NT2/D1 (cell line): ENCODE measurements at regions not wholly inside any gene's neighbourhood (a gene's known extent, or its start where the extent isn't known, plus 50 kb on each side); places are given as distances from the start of the nearest gene placed in this dataset.

Experiments used
- DNase-seq: peaks from one replicate; pipeline ENCODE4 v3.0.0-alpha.2; 2011; ENCODE audit warnings: low read depth, low spot score
- H3K27me3 ChIP-seq: 2 replicates; pipeline ENCODE4 v1.6.0; 2011; ENCODE audit warnings: mild to moderate bottlenecking; ENCODE audit not compliant: insufficient read length, insufficient read depth
- H3K36me3 ChIP-seq: 2 replicates; pipeline ENCODE4 v1.6.1; 2011; ENCODE audit warnings: mild to moderate bottlenecking, low read length, mixed read lengths; ENCODE audit not compliant: insufficient read depth, insufficient read length
- H3K4me1 ChIP-seq: 2 replicates; pipeline ENCODE4 v1.5.1; 2011; ENCODE audit not compliant: insufficient read depth, insufficient read length
- H3K4me3 ChIP-seq: 2 replicates; pipeline ENCODE4 v1.5.1; 2011; ENCODE audit warnings: low read depth; ENCODE audit not compliant: insufficient read length
- H3K9ac ChIP-seq: 2 replicates; pipeline ENCODE4 v1.6.0; 2011; ENCODE audit warnings: low read depth; ENCODE audit not compliant: insufficient read length
- H3K9me3 ChIP-seq: 2 replicates; pipeline ENCODE4 v1.5.1; 2011; ENCODE audit warnings: mild to moderate bottlenecking, low read length; ENCODE audit not compliant: insufficient read depth
- SUZ12 ChIP-seq: IDR thresholded peaks from 2 replicates; pipeline ENCODE4 v1.6.1; 2011; ENCODE audit not compliant: insufficient read length, insufficient read depth; ENCODE audit errors: extremely low read depth
- YY1 ChIP-seq: IDR thresholded peaks from 2 replicates; pipeline ENCODE4 v1.6.1; 2011; ENCODE audit not compliant: insufficient read length, insufficient read depth
- ZNF274 ChIP-seq: IDR thresholded peaks from 2 replicates; pipeline ENCODE4 v1.6.1; 2011; ENCODE audit warnings: mild to moderate bottlenecking, low read depth, low read length

DNA sequence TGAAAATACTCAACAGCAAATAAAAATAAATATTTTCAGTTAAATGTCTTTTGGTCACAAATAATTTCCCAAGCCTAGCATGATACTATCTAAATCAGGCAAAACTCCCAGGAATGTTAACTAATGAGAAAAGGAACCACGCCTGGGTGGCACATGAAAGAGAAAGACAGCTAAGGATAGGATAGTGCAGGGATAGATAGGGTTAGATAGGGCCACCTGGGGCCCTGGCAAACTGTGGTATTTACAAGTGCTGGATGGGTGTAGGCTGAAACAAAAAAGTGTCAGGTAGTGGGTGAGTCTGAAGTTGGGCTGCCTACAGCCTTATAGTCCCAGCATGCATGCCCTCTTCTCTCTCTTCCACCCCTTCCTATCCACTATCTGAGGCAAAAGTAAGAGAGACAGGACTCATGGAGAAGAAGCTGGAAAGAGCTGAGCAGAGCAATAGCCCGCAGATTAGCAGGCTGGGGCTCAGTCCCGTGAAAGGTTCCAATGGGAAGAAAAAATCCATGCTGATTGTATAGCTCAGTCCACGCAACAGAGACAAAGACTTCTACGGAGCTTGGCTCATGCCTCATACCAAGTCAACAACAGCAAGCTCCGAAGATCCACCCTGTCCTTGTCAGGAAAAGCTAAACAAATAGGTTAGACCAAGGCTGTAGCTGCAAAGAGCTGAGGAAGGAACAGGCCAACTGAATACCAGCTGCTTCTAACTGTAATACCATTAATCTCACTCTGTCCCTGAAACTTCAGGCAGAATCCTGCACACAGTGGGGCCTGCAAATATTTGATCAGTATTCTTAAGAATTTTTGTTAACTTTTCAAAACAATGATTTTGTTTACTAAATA is 342.1 kb upstream of the ATP11B start:
- Histone ChIP-seq H3K9me3 (peaks cover 11% of the 10 kb centered on the region), H3K4me3 (no peak overlapping the region), H3K27me3 (no peaks in the 10 kb centered on the region), H3K9ac (no peak overlapping the region), H3K36me3 (no peaks in the 10 kb centered on the region), H3K4me1 (peaks cover 3% of the 10 kb centered on the region)
- TF ChIP-seq ZNF274 (no peak), YY1 (no peak), SUZ12 (no peak)
- DNase-seq: no peak

DNA sequence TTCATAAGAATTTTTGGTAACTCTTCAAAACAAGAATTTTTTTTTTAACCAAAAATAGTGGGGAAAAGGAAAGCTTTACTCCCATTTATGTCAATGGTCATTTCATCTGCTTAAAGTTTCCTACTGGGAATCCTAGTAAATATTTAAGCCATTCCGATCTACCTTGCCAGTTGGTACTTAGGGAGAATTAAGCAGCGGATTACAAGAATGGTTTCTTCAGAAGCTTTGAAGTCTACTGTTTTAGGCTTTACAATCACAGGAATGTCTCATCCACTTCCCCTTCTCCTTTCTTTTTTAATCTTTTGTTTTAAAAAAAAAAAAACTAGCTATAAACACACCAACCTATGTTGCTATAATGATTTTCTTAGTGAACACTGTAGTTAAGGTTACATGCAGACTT is 341.4 kb upstream of the ATP11B start:
- H3K4me1 ChIP-seq: peaks cover 3% of the 10 kb centered on the region
- no peak overlapping the region for H3K9ac ChIP-seq
- H3K36me3 ChIP-seq: no peaks in the 10 kb centered on the region
- H3K9me3 ChIP-seq: peaks cover 11% of the 10 kb centered on the region
- TF ChIP-seq SUZ12: no peak
- no peak for TF ChIP-seq ZNF274
- no peak for TF ChIP-seq YY1
- no peak for DNase-seq
- no peak overlapping the region for H3K4me3 ChIP-seq
- H3K27me3 ChIP-seq: no peaks in the 10 kb centered on the region

DNA sequence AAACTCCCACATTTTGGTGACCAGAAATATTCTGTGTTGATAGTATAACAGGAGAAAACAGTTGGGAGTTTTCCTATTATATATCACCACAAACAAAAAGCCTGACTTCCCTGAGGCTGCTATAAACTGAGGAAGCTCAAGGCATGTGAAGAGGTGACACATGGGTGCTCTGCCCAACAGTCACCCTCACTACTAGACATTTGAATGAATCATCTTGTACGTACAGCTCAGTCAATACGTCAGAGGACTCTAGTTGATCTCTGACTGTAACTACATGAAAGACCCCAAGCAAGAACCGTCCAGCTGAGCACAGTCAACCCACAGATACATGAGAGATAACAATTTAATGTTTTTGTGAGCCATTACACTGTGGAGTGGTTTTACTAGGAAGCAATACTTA is 338.3 kb upstream of the ATP11B start:
- H3K4me3 ChIP-seq: no peak overlapping the region
- peaks cover 11% of the 10 kb centered on the region for H3K9me3 ChIP-seq
- no peak for TF ChIP-seq ZNF274
- TF ChIP-seq SUZ12: no peak
- no peaks in the 10 kb centered on the region for H3K36me3 ChIP-seq
- H3K27me3 ChIP-seq: no peaks in the 10 kb centered on the region
- H3K9ac ChIP-seq: no peak overlapping the region
- H3K4me1 ChIP-seq: peaks cover 3% of the 10 kb centered on the region
- DNase-seq: no peak

DNA sequence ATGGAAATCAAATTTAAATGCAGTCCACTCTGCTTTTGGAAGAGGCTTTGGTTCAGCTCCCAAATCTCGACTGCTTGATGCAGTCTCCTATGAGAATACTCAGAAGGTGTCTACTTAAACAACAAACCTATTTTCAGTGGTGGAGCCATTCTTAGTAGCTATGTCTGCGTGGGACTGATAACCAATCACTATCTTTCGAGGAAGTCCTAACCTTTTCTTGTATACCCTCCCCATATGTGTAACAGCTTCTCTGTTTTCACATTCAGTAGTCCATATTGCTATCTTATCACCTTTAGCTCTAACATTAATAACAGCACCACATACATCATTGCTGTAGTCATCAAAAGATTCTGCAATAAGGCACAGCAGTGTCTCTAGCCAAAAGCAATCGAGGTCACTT is 333.0 kb upstream of the ATP11B start:
- TF ChIP-seq SUZ12 (no peak), YY1 (no peak), ZNF274 (no peak)
- DNase-seq: no peak
- Histone ChIP-seq H3K4me1 (no peaks in the 10 kb centered on the region), H3K36me3 (no peaks in the 10 kb centered on the region), H3K4me3 (no peak overlapping the region), H3K9ac (no peak overlapping the region), H3K27me3 (no peaks in the 10 kb centered on the region), H3K9me3 (peaks cover 4% of the 10 kb centered on the region)

DNA sequence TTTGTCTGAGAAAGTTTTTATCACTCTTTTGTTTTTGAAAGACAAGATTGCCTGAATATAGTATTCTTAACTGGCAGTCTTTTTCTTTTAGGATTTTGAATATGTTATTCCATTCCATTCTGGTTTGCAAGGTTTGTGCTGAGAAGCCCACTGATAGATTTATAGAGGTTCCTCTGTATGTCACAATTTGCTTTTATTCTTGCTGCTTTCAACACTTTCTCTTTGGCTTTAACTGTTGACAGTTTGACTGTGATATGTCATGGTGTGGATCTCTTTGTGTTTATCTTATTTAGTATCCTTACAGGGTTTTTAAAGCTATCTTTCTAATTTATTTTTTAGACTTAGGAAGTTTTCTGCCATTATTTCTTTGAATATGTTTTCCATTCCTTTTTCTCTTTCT is 331.2 kb upstream of the ATP11B start:
- H3K27me3 ChIP-seq: no peaks in the 10 kb centered on the region
- H3K4me1 ChIP-seq: no peaks in the 10 kb centered on the region
- H3K9ac ChIP-seq: no peak overlapping the region
- H3K36me3 ChIP-seq: no peaks in the 10 kb centered on the region
- no peaks in the 10 kb centered on the region; the same call in 1 of the 2 replicates for H3K9me3 ChIP-seq
- no peak for TF ChIP-seq SUZ12
- no peak for TF ChIP-seq ZNF274
- no peak for TF ChIP-seq YY1
- no peak for DNase-seq
- no peak overlapping the region for H3K4me3 ChIP-seq

DNA sequence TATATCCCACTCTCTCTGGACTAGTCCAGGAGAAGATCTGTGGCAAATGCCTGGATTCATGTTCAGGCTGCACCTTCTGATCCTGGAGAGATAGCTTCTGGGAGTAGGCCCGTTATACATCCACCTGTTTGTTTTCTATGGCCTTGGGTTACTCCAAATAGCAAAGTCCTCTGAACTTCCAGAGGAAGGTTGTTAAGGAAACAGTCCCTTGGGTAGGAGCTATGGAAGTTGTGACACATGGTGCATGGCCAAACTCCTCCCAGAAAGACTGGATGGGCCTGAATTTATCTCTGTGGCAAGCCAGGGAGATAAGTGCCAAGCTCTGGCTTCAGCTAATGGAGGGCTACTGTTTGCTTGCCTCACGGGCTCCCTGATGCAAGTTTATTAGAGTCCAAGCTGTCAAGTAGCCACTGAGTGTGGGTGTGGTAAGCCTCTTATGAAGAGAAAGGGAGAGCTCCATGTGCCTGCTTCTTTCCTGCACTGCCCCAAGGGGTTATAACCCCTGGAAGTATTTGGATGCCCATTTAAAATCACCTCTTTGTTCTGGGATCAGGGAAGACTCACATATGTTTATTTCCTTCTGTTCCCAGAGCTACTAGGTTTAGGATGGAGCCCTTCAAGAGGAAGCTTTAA is 328.7 kb upstream of the ATP11B start:
- no peaks in the 10 kb centered on the region for H3K36me3 ChIP-seq
- TF ChIP-seq SUZ12 (no peak), ZNF274 (no peak), YY1 (no peak)
- H3K4me3 ChIP-seq: no peak overlapping the region
- H3K4me1 ChIP-seq: no peaks in the 10 kb centered on the region
- H3K27me3 ChIP-seq: no peaks in the 10 kb centered on the region
- no peaks in the 10 kb centered on the region; the same call in 1 of the 2 replicates for H3K9me3 ChIP-seq
- peak; percentile 13 for DNase-seq
- no peak overlapping the region for H3K9ac ChIP-seq

DNA sequence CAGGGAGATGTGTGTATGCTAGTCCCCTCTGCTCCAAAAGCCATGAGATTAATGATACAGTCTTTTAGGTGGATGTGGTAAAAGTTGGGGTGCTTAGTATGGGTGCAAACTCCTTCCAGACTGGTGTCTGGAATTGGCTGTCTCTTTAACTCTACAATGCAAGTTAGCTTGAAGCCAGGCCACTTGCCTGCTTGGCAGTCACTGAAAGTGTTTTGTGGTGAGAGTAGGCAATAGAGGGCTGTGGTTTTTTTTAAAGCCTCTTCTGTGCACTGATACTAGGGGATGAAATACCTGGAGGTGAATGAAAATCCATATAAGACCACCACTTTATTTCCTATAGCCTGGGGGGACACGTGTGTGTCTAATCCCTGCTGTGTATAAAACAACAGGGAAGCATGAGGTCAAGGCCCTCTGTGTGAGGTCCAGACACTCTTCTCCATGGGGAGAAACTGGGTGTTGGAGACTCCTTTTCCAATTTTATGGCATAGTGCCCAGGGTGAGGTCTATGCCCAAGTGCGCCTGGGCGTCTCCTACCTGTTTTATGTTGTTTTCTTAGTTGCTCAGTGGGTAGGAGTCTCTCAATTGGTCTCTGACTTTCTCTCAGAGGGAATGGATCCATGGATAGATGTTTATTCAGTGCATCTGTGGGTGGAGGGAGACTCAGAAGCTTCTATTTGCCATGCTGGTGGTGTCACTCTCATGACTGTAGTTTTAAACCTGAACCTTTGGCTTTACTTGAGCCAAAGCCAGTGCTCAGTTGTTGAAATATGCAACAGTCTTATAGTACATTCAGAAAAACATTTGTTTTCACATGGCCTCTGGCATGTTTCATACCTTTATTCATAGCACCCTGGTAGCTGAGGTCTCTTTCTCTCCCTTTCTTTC is 327.8 kb upstream of the ATP11B start:
- no peaks in the 10 kb centered on the region for H3K27me3 ChIP-seq
- H3K4me3 ChIP-seq: no peak overlapping the region
- DNase-seq: no peak
- H3K4me1 ChIP-seq: no peaks in the 10 kb centered on the region
- TF ChIP-seq YY1 (no peak), ZNF274 (no peak), SUZ12 (no peak)
- H3K36me3 ChIP-seq: no peaks in the 10 kb centered on the region
- H3K9me3 ChIP-seq: no peaks in the 10 kb centered on the region; the same call in 1 of the 2 replicates
- no peak overlapping the region for H3K9ac ChIP-seq
